ENCODE measurements at regions not wholly inside any gene's neighbourhood (a gene's known extent, or its start where the extent isn't known, plus 50 kb on each side); places are given as distances from the start of the nearest gene placed in this dataset.

DNA sequence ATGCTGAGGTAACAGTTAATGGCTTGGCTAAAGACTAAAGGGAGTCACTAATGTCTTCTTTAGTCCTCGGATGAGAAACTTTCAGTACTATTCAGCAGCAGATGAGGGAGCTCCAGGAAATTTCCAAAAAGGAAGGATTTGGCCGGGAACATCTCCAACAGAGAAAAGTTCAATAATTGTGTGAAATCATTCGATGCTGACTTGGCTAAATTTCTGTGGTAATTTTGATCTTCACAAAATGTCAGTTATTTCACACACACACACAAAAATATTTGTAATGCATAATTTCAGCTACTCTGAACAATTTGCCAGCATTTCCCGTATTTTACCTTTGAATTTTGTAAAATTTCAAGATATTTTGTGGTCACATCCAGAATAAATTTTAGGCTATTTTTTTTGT, 462.8 kb upstream of the MDFIC2 start:
- no peak for FAIRE-seq

DNA sequence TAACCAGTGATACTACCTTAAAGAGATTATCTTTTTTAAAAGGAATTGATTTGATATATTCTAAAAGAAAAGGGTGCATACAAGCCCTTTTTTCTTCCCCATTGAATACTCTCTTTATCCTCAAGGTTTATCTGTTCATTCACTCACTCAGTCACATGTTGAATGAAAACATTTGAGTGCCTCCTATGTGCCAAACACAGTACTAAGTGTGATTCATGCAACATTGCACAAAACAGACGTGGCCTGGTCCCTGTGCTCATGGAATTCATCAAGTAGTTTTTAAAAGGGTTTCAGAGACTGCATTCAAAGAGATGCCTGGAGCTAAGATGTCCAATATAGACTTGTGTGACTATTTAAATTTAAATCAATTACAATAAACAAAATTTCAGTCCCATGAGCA, 462.2 kb upstream of the MDFIC2 start:
- FAIRE-seq (no peak), DNase-seq (ENCODE audit: insufficient read length) (no peak)
- TF ChIP-seq POLR2A (IDR thresholded peaks at IDR 0.05; ENCODE audit: low read depth, low read length), result no peak
- no peak for TF ChIP-seq TAF1 (IDR thresholded peaks at IDR 0.05; ENCODE audit: borderline replicate concordance, low read depth, low read length)
- TF ChIP-seq POLR2AphosphoS5 (IDR thresholded peaks at IDR 0.05; ENCODE audit: low read depth, low read length), result no peak

More for the DNA sequence above, 462.8 kb upstream of the MDFIC2 start:
- TF ChIP-seq POLR2AphosphoS5 (IDR thresholded peaks at IDR 0.05; ENCODE audit: low read depth, low read length) (no peak), TAF1 (IDR thresholded peaks at IDR 0.05; ENCODE audit: borderline replicate concordance, low read depth, low read length) (no peak), POLR2A (IDR thresholded peaks at IDR 0.05; ENCODE audit: low read depth, low read length) (no peak)
- no peak for DNase-seq (ENCODE audit: insufficient read length)

DNA sequence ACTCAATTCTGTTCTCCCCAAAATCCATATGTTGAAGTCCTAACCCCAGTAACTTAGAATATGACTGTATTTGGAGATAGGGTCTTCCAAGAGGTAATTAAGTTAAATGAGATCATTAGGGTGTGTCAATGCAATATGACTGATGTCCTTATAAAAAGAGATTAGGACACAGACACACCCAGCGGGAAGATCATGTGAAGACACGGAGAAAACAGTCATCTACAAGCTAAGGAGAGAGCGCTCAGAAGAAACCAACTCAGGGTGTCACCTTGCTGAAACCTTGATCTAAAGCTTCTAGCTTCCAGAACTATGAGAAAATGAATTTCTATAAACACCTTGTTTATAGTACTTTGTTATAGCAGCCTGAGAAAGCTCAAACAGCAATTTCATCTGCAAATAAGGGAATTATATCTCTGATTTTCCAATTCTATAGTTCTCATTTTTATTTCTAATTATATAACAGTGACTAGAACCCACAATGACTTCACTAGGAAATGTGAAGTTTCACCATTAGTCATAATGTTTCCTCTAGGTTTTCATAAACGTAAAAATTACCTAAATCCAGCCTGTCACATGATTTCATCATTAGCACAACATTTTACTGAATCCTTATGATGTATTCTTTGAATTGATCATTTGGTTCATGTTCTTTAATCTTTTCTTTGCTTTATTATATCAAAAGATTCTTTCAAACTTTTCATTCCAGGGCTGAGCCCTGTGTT, 459.1 kb upstream of the MDFIC2 start:
- TF ChIP-seq POLR2AphosphoS5 (IDR thresholded peaks at IDR 0.05; ENCODE audit: low read depth, low read length) (no peak), TAF1 (IDR thresholded peaks at IDR 0.05; ENCODE audit: borderline replicate concordance, low read depth, low read length) (no peak)
- FAIRE-seq (no peak), DNase-seq (ENCODE audit: insufficient read length) (no peak)

DNA sequence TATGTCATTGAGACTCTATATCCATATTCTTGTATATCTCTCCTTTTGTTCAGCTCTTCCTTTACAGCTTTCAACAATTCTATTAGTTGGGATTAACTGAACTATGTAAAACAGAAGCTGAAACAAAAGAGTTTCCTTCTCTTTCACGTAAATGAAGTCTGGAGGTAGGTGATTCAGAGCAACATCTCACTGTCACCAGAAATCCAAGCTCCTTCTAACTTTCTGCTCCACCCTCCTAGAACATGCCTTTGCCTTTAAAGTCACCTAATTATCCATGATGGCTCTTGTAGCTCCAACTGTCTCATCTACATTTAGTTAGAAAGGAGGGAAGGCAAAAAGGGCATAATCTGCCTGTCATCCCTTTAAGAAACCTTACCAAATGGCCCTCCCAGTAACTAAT, 458.2 kb upstream of the MDFIC2 start:
- DNase-seq (ENCODE audit: insufficient read length) (no peak), FAIRE-seq (no peak)
- TF ChIP-seq POLR2AphosphoS5 (IDR thresholded peaks at IDR 0.05; ENCODE audit: low read depth, low read length), result no peak
- TF ChIP-seq TAF1 (IDR thresholded peaks at IDR 0.05; ENCODE audit: borderline replicate concordance, low read depth, low read length), result no peak
- no peak for TF ChIP-seq POLR2A (IDR thresholded peaks at IDR 0.05; ENCODE audit: low read depth, low read length)

DNA sequence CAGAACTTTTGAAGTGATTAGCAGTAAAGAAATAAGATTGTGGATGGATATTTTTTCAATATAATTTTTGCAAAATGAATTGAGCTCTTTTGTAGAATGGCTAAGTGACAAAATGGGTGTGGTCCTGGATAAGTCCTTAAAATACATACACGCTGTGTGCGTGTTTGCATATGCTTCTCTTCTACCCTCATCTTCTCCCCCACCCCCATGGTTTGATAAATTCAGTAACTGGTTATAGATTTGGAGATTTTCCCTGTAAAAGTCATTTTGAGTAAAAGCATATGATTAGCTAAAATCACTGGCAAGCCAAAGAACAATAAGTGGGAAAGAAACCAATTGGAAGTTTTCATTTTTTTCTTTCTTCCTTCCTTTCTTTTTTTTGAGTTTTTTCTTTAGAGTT, 453.9 kb upstream of the MDFIC2 start:
- DNase-seq (ENCODE audit: insufficient read length) (no peak), FAIRE-seq (no peak)
- no peak for TF ChIP-seq TAF1 (IDR thresholded peaks at IDR 0.05; ENCODE audit: borderline replicate concordance, low read depth, low read length)
- TF ChIP-seq POLR2AphosphoS5 (IDR thresholded peaks at IDR 0.05; ENCODE audit: low read depth, low read length), result no peak
- no peak for TF ChIP-seq POLR2A (IDR thresholded peaks at IDR 0.05; ENCODE audit: low read depth, low read length)

DNA sequence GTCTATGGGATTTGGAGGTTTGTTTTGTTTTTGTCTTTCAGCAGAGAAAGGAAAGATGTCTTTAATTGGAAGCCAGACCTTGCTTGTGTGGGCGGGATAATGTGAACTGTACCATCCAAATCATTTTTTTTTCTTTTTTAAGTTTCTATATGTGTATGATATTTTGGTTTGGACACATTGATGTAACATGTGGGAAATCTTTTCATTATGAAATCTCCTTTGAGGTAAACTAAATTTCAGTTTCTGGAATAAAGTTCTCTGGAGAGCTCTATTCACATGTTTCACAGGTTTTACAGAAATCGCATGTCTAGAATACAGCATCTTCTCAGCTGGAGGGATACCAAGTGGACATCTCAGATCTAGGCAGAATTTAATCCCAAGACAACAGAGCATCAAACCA, 451.5 kb upstream of the MDFIC2 start:
- no peak for DNase-seq (ENCODE audit: insufficient read length)
- TF ChIP-seq POLR2A (IDR thresholded peaks at IDR 0.05; ENCODE audit: low read depth, low read length), result no peak
- no peak for FAIRE-seq

DNA sequence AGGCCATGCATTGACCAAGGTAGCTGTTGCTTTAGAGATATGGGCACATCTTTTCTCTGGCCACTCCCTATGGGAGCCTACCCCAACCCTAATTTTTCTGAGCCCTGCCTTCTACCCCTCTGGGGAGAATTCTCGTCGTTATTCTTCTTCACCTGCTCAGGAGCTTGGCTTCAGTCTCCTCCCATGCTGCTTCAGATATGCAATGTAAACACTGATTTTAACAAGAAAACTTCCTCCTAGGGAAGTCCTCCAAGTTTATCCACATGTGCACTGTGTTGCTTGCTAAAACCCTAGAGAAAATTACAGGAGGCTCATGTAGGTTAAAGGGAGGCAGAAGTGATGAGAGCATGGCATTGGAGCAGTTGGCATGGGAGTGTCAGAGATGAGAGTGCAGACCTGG, 445.2 kb upstream of the MDFIC2 start:
- no peak for FAIRE-seq

DNA sequence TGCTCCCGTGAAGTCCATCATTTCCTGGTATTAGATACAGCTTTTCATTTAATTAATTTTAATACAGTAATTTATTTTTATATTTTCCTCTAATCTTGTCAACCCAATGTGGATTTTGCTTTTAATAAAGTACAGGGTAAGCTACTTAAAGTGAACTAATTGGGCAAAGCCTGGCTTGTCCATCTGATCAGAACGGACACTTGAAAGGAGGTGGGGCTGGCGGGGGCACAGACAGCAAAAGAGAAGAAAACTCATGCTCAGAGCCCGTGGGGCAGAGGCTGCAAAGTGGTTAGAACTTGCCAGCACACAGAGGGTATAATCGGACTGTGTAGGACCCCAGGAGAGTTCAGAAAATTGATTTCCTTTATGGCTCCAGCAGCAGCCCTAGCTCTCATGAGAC, 443.1 kb upstream of the MDFIC2 start:
- DNase-seq (ENCODE audit: insufficient read length), result no peak
- no peak for FAIRE-seq
- TF ChIP-seq POLR2AphosphoS5 (IDR thresholded peaks at IDR 0.05; ENCODE audit: low read depth, low read length) (no peak), TAF1 (IDR thresholded peaks at IDR 0.05; ENCODE audit: borderline replicate concordance, low read depth, low read length) (no peak), POLR2A (IDR thresholded peaks at IDR 0.05; ENCODE audit: low read depth, low read length) (no peak)

More for the DNA sequence above, 445.2 kb upstream of the MDFIC2 start:
- no peak for DNase-seq (ENCODE audit: insufficient read length)
- no peak for TF ChIP-seq POLR2AphosphoS5 (IDR thresholded peaks at IDR 0.05; ENCODE audit: low read depth, low read length)
- no peak for TF ChIP-seq POLR2A (IDR thresholded peaks at IDR 0.05; ENCODE audit: low read depth, low read length)
- no peak for TF ChIP-seq TAF1 (IDR thresholded peaks at IDR 0.05; ENCODE audit: borderline replicate concordance, low read depth, low read length)

DNA sequence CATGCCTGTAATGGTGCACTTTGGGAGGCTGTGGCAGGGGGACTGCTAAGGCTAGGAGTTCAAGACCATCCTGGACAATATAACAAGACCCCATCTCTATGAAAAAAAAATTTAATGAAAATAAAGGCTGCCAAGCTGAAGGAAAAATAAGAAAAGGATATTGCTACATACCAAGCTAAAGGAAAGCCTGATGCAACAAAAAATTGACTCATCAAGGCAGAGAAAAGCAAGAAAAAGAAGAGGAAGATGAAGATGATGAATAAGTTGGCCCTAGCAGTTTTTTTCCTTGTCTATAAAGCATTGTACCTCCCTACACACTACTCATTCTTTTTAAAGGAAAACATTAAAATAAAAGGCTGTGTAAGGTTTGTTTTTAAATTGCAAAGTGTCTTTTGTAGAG, 441.9 kb upstream of the MDFIC2 start:
- no peak for FAIRE-seq

DNA sequence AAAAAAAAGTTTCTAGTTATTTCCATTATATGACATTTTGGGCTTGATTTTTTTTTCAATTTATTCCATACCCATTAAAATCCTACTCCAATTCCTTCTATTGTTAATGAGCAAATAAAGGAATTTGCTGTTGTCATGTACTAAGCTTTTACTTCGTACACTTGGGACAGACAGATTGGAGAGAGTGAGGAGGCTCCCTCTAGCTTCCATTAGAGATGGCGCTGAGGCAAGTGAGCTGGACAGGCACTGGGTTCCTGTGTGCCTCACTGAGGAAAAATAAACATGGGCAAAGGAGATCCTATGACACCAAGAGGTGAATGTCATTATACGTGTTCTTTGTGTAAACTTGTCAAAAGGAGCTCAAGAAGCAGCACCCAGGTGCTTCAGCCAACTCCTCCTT, 441.1 kb upstream of the MDFIC2 start:
- TF ChIP-seq POLR2A (IDR thresholded peaks at IDR 0.05; ENCODE audit: low read depth, low read length), result no peak
- no peak for TF ChIP-seq TAF1 (IDR thresholded peaks at IDR 0.05; ENCODE audit: borderline replicate concordance, low read depth, low read length)
- no peak for TF ChIP-seq POLR2AphosphoS5 (IDR thresholded peaks at IDR 0.05; ENCODE audit: low read depth, low read length)
- FAIRE-seq, result no peak
- no peak for DNase-seq (ENCODE audit: insufficient read length)

More for the DNA sequence above, 441.9 kb upstream of the MDFIC2 start:
- DNase-seq (ENCODE audit: insufficient read length), result no peak
- TF ChIP-seq POLR2AphosphoS5 (IDR thresholded peaks at IDR 0.05; ENCODE audit: low read depth, low read length) (no peak), TAF1 (IDR thresholded peaks at IDR 0.05; ENCODE audit: borderline replicate concordance, low read depth, low read length) (no peak), POLR2A (IDR thresholded peaks at IDR 0.05; ENCODE audit: low read depth, low read length) (no peak)

DNA sequence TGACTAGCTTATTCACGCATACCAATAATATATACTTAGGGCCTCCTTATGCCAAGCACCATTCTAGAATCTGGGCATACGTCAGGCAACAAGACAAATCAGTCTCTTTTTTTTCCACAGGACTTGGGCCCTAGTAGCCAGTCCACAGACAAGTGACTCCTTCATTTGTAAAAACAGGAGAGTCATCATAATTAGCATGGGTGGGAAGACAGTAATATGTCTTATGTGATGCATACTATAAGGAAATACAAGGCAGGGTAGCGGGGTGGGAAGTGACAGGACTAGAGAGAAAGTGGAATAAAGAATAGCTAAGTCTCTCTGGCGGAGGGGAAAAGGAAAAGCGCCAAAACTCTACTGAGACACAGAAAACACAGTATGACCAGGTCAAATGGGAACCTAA, 439.6 kb upstream of the MDFIC2 start:
- TF ChIP-seq POLR2A (IDR thresholded peaks at IDR 0.05; ENCODE audit: low read depth, low read length) (no peak), POLR2AphosphoS5 (IDR thresholded peaks at IDR 0.05; ENCODE audit: low read depth, low read length) (no peak), TAF1 (IDR thresholded peaks at IDR 0.05; ENCODE audit: borderline replicate concordance, low read depth, low read length) (no peak)
- FAIRE-seq (no peak), DNase-seq (ENCODE audit: insufficient read length) (no peak)

DNA sequence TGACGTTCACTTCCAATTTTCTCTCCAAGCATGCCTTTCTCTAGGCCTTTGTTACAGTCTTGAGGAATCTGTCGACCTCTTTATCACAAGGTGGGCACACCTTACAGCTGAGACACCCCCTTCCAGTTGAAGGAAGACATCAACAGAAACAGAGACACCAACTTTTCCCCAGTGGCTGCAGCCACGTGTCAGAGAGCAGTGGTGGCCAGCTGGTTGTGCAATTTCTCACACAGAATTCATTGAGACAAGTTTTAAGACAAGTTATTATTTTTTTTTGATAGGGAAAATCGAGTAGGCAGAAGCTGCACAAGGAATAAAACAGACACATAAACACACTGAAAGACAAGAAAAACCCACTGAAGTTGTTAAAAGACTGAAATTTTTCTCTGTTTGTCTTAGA, 436.7 kb upstream of the MDFIC2 start:
- DNase-seq (ENCODE audit: insufficient read length) (no peak), FAIRE-seq (no peak)
- no peak for TF ChIP-seq TAF1 (IDR thresholded peaks at IDR 0.05; ENCODE audit: borderline replicate concordance, low read depth, low read length)
- no peak for TF ChIP-seq POLR2A (IDR thresholded peaks at IDR 0.05; ENCODE audit: low read depth, low read length)
- TF ChIP-seq POLR2AphosphoS5 (IDR thresholded peaks at IDR 0.05; ENCODE audit: low read depth, low read length), result no peak
